GM18868 (cell line): ENCODE measurements at regions not wholly inside any gene's neighbourhood (a gene's known extent, or its start where the extent isn't known, plus 50 kb on each side); places are given as distances from the start of the nearest gene placed in this dataset.
A peak's percentile ranks its signal among the peaks of the same experiment; 100 is the strongest.
"Not testable (repeated sequence)": the region's sequence is repeated elsewhere in the genome, so short reads cannot be mapped to it uniquely, and the experiment has no call there.

Experiments used
- ATAC-seq: cut with Tn5 transposase; IDR thresholded peaks from one replicate; pipeline ENCODE4 v1.9.1; 2021; ENCODE audit warnings: mild to moderate bottlenecking, moderate library complexity; ENCODE audit not compliant: unreplicated experiment

DNA sequence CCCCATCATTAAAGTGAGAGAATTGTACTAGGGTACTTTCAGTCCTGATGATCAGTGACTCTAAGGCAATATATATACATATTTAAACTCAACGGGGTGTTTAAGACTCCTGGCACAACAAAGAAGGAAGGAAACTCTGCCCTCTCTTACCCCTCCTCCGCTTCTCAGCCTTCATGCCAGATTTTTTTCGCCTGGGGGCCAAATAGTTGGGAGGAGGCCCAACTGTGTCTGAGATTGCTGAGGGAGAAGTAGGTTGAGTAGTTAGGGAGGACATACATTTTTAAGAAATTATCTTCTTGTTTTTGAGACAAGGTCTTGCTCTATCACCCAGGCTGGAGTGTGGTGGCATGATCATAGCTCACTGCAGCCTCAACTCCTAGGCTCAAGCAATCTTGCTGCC is 127.7 kb upstream of the SHB start:
- ATAC-seq, result no peak

DNA sequence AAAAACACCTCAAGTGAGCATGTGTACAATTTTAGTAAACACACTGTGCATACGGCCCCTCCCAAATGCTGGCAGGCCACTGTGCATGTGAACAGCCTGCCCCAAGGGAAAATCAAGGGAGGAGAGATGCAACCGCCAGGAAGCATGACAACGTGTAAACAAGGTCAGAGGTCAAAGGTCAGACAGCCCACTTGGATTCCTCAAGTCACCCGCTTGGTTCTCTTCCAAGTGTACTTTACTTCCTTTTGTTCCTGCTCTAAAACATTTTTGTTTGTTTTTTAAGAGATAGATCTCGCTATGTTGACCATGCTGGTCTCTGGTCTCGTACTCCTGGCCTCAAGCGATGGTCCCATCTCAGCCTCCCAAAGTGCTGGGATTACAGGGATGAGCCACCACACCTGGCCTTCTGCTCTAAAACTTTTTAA is 126.7 kb upstream of the SHB start:
- ATAC-seq, result no peak

DNA sequence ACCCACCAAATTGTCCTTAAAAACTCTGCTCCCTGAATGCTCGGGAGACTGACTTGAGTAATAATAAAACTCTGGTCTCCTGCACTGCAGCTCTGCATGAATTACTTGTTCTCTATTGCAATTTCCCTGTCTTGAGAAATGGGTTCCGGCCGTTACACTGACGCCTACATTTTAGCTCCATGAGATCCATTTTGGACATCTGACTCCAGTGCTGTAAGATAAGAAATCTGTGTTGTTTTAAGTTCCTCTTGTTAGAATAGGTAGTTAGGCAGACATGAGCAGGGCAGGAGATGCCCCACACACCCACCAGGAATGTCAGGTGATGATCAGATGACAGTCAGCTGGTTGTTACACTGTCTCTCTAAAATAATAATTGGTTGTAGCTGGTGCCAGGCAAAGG is 125.8 kb upstream of the SHB start:
- no peak for ATAC-seq

DNA sequence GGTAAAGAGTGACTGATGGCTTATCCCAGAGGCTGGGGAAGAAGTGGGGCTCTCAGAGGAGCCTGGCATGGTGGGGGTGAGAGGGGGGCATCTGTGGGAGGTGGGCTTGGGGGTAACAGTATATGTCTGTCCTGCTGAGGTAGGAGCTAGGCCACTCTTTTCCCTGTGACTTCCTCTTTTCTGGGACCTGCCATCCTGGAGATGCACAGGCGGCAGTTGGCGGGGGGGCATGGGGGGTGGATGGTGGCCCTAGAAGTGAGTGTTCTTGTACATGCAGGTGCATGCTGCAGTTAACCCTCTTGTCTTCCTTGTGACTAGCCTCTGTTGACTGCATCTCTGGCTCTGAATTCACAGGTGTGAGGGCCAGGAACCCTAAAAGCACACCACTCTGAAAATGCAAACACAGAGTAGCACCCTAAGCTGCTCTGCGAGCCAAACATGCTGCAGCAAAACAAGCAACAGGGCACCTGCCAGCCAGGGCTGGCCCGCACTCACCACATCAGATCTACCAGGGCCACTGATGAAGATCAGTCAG is 123.8 kb upstream of the SHB start:
- ATAC-seq, result no peak

DNA sequence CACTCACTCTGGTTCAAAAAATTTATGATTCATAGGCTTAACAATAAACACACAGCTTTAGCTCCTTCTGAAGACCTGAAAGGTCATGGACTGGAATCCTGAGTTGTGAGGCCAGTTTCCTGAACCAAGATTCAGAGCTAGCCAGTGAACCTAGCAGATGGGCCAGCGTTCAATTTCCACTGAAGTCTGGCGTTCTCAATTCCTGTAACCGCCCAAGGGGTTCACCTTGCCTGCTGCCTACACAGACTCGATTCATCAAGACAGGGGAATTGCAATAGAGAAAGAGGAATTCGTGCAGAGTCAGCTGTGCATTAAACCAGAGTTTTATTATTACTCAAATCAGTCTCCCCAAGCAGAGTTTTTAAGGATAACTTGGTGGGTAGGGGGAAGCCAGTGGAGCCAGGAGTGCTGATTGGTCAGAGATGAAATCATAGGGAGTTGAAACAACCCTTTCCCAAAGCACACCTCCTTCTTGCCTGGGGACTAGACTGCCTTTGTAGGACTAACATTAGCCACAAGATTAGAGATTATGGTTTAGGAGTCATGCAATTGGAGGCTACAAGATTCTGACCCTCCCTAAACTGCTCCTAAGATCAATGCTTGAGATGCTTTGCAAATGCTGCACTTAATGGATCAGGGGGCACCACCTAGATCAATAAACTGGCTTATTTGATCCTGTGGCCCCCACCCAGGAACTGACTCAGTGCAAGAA is 117.5 kb upstream of the SHB start:
- no peak for ATAC-seq

DNA sequence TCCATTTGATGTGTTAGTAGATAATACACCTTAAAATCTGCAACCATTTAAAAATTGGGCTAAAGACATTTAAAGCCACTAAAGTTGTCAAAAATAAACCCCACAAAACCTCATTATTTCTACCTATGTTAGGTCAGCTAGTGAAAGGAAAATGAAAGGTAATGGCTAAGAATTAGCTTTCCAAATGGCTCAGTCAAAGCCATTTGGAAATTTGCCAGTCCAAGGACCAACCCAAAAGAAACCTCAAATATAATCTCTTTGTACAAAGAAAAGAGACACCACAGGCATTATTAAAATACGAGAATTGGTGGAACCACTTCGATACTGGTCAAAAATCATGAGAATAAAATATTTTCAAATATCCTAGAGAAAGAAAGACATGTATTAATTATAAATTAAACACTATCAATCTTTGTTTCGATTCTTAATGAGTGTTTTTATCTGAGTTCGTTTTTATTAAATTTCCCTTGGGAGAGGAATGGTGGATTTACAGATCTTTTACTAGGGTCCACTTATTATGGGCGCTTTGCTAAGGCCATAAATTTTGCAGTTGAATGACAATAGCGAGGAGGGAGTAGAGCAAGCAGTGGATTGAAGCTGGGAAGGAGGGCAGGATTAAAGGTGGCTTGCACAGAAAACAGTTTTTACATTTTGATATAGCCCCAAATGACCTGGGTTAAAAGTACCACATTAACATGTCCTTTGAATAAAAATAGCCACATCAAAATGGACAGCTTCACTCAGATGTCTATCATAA is 116.8 kb upstream of the SHB start:
- no peak for ATAC-seq

DNA sequence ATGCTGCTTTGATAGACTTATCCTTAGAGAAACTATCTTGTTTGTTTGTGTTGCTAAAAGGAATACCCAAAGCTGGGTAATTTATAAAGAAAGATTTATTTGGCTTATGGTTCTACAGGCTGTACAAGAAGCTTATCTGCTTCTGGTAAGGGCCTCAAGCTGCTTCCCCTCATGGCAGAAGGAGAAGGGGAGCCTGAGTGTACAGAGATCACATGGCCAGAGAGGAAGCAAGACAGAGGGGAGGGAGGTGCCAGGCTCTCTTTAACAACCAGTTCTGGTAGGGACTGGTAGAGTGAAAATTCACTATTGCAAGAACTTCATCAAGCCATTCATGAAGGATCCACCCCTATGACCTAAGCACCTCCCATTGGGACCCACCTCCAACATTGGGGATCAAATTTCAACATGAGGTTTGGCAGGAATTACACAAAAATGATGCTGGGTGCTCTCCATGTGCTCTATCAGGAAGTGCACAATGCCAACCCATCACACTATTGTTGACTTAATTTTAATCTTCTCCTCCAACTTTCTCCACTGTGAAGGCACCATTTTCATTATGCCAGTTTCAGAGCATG is 115.1 kb upstream of the SHB start:
- ATAC-seq, result no peak

DNA sequence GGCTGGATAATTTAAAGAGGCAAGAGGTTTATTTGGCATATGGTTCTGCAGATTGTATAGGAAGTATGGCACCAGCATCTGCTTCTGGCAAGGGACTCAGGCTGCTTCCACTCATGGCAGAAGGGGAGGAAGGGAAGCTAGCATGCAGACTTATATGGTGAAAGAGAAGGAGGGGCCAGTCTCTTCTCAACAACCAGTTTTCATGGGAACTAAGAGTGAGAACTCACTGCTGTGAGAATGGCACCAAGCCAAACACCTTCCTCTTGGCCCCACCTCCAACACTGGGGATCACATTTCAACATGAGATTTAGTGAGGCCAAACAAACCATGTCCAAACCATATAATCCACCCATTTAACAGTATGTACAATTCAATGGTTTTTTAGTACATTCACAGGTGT is 113.3 kb upstream of the SHB start:
- peak; percentile 68 for ATAC-seq

DNA sequence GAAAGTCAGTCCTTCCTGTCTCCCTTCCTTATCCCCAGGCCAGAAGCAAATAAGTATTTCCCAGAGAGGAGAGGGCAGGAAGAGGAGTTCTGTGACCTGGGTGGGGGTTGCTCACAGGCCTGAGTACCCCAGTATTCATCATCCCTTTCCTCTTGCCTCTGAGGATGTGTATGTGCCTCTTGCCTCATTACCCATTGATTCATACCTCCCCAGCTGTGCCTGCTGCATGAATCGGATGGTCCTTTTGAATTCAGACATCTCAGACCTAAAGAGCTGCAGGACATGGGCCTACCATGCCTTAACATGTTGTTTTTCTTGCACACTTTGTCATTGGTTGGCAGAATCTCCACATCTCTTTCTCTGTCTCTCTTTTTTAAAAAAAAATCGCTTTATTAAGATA is 112.8 kb upstream of the SHB start:
- ATAC-seq, result no peak

DNA sequence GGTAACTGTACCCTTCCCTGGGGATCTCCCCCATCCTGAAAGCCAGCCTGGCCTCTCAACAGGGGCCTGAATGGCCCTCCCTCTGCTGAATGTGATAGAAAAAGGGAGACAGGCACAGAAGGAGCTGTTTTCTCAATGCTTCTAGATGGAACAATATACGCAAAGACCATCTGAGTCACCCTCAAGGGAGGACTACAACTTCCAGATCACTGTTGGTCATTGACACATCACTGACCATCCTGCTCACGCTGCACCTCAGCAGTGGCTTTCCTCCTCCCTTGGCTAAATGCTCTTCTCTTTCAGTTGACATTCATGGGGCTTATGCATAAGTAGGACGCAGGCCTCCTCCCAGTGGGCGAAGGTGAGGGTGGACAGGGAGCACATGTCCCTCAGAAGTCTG is 112.2 kb upstream of the SHB start:
- ATAC-seq, result no peak

DNA sequence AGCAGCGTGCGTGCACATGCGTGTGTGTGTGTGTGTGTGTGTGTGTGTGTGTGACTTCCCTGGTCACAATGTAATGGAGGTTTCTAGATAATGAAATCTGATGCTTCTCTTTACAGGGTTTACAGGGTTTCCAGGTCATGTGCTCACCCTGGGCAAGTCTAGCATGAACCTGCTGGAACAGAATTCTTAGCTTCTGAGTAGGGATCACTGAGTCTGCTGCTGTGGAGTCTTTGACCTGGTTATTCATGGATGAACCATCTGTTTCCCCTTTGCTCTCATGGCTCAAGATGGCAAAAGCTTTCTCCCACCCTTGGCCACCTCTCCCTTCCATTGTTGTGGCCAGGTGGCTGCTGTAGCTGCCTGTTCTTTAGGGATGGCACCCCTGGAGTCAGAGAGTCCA is 111.6 kb upstream of the SHB start:
- ATAC-seq, result no peak

DNA sequence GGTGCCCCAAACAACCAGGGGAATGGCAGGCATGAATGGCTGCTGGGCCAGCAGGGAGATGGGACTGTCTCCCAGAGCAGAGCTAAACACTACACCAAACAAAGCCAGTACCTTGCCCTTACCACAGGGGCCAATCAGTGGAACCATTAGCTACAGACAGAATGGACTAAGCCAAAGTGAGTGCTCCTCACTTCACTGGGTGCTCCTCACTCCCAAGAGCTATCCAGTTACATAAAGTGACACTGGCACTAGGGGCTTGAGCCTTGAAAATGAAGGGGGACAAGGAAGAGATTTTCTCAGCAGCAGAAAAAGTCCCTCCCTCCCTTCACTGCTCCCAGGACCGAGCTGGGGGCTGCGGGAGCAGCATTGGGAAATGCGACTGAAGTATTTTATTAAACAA is 110.9 kb upstream of the SHB start:
- ATAC-seq, result no peak

DNA sequence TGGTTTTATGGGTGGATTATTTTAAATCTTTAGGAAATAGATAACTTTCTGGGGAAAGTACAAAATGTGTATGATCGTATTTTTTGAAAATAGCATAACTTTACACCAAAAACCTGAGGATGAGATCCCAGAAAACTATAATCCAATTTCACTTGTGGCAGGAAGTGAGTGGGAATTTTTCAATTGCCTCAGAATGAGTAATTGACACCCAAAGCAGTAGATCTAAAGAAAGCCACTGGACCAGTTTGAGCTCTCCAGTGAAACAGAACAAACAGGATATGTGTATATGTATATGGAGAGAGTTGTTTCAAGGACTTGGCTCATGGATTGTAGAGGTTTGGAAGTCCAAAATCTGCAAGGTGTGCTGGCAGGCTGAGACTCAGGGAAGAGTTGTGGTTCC is 109.2 kb upstream of the SHB start:
- ATAC-seq, result no peak

DNA sequence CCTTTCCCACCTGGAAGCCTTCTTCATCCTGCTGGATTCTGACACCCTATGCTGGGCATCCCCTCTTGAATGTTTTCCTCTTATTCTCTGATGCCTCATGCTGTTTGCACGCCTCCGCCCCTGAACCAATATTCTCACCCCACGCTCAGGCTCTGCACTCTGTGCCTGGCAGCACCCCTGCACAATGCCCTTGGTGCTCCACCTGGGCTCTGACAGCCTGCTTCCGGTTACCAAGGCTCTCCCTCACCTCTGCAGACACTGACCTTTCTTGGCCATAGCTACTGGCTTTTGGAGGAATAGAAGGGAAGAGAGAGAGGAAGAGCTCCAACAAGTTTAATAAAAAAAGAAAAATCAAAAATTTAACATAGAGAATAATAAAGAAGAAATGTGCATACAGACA is 108.7 kb upstream of the SHB start:
- ATAC-seq, result no peak

DNA sequence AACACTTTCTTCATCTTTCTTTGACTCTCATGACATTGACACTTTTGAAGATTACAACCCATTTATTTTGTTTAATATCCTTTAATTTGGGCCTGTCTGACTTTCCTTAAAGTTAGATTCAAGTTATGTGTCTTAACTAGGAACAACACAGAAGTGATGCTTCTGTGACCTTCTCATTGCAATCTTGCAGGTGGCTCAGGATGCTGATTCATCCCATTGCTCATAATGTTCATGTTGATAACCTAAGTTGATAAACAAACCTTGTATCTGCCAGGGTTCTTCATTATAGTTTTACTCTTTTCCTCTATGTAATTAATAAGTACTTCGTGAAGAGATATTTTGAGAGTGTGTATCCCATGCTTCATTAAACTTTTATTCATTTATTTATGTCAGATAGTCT is 107.2 kb upstream of the SHB start:
- no peak for ATAC-seq

DNA sequence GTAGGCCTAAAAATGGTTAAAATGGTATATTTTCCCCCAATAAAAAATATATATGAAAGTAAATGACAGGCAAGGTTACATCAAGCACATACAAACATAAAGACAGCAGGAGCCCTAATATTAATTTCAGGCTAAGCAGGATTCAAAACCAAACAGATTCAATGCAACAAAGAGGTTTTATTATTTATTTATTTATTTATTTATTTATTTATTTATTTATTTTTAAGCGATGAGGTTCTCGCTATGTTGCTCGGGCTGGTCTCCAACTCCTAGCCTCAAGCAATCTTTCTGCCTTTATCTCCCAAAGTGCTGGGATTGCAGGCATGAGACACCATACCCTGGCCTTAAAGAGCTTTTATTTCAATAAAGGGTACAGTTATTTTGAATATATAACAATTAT is 106.4 kb upstream of the SHB start:
- no peak for ATAC-seq

DNA sequence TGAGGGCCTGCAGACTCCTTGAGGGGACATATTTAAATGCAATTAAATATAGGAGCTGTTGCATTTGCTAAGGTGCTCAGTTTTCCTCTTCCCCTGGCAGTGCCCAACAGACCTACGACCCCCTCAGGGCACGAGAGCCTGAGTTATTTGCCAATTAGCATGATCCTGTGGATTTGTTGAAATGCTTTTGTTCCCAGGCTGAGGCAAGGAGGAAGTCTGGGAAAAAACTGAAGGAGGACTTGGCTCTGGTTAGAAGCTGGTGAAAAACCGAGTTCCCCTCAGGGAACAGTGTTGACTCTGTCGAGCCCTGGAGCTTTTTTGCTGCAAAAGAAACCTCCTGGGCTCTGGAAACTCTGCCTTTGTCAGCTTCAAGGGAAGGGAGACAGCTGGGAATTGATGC is 103.6 kb upstream of the SHB start:
- ATAC-seq, result no peak

DNA sequence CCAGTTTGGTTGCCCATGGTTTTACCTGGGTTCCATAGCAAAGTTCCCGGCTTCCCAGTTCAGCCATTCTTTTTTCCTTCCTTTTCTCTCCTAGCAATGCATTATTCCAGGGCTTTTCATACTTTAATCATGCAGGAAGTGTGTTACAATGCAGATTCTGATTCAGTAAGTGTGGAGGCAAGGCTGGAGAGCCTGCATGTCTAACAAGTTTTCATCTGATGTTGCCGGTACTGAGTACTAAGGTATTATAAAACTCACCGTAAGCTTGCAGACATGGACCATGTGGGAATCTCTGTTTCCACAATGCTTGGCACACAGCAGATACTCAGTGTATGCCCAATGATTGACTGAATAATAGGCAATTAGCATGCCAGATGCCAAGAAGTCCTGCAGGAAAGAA is 102.9 kb upstream of the SHB start:
- no peak for ATAC-seq

DNA sequence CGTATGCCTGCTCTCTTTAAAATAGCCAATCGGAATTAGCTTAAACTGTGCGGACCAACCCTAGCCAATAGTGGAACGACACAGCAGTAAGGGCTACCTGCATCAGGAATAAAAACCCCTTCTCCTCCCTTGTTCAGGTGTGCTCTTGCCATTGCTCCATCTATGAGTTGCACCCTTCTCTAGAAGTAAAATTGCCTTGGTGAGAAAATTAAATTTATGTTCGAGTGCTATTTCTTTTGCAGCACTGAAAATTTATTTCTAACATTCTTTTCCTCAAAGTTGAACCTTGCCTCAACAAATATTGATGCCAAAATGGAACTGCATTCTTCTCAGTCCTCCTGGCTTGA is 102.5 kb upstream of the SHB start:
- ATAC-seq, result no peak

DNA sequence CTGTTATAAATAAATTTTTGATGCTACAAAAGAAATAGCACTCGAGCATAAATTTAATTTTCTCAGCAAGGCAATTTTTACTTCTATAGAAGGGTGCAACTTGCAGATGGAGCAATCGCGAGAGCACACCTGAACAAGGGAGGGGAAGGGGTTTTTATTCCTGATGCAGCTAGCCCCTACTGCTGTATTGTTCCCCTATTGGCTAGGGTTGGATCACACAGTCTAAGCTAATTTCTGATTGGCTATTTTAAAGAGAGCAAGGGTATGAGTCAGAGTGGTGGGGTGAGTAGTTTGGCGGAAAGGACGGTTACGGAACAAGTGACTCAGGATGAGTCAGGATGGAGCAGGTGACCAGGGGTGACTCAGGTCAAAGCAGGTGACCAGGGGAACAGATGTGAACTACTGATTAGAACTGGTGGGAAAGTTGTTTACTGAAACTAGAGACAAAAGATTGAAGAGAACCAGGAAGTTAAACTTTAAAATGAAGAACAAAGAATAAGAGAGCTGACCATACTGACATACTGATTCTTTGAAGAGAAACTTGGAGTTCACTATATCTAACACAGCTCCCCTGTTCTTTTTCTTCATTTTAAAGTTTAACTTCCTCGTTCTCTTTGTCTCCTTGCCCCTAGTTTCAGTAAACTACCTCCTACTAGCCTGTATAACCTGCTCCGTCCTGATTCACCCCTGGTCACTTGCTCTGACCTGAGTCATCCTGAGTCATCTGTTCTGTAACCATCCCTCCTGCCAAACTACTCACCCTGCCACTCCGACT is 101.9 kb upstream of the SHB start:
- ATAC-seq, result not testable (repeated sequence)

DNA sequence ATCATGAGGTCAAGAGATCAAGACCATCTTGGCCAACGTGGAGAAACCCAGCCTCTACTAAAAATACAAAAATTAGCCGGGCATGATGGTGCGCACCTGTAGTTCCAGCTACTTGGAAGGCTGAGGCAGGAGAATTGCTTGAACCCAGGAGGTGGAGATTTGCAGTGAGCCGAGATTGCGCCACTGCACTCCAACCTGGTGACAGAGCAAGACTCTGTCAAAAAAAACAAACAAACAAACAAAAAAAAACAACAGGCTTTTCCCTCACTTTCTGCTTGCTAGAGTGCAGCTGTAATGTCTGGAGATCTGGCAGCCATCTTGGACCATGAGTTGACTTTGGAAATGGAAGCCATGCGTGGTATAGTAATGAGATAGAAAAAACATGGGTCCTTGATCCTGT is 101.1 kb upstream of the SHB start:
- not testable (repeated sequence) for ATAC-seq
